SK-N-SH treated with all-trans-retinoic acid at 6 μM for 48 hours (cell line): ENCODE measurements at regions not wholly inside any gene's neighbourhood (a gene's known extent, or its start where the extent isn't known, plus 50 kb on each side); places are given as distances from the start of the nearest gene placed in this dataset.

Experiments used
- CREB5 ChIP-seq: fragments of 250-450 bp; sonication (Bioruptor Pico); IDR thresholded peaks from 2 replicates; pipeline ENCODE4 v1.5.1; 2020; ENCODE audit warnings: low read depth, mild to moderate bottlenecking, moderate library complexity
- CSDC2 ChIP-seq: fragments of 250-450 bp; sonication (Bioruptor Pico); IDR thresholded peaks from 2 replicates; pipeline ENCODE4 v1.5.0; 2020; ENCODE audit warnings: mild to moderate bottlenecking, moderate library complexity
- ESRRG ChIP-seq: fragments of 250-450 bp; sonication (Bioruptor Pico); IDR thresholded peaks from 2 replicates; pipeline ENCODE4 v1.6.1; 2021; ENCODE audit warnings: mild to moderate bottlenecking
- GLIS3 ChIP-seq: fragments of 250-450 bp; sonication (Bioruptor Pico); IDR thresholded peaks from 2 replicates; pipeline ENCODE4 v1.5.0; 2020; ENCODE audit warnings: mild to moderate bottlenecking, moderate library complexity
- ISL1 ChIP-seq: fragments of 250-450 bp; sonication (Bioruptor Pico); IDR thresholded peaks from 2 replicates; pipeline ENCODE4 v2.1.2; 2022; ENCODE audit warnings: mild to moderate bottlenecking, moderate library complexity
- PATZ1 ChIP-seq: fragments of 250-450 bp; sonication (Bioruptor Pico); IDR thresholded peaks from 2 replicates; pipeline ENCODE4 v1.8.0; 2020; ENCODE audit warnings: mild to moderate bottlenecking, moderate library complexity, borderline replicate concordance
- RARB ChIP-seq: fragments of 250-450 bp; sonication (Bioruptor Pico); IDR thresholded peaks from 2 replicates; pipeline ENCODE4 v1.8.0; 2021; ENCODE audit warnings: mild to moderate bottlenecking, moderate library complexity
- SNAI2 ChIP-seq: fragments of 250-450 bp; sonication (Bioruptor Pico); IDR thresholded peaks from 2 replicates; pipeline ENCODE4 v1.5.0; 2020; ENCODE audit warnings: mild to moderate bottlenecking, moderate library complexity
- TSHZ2 ChIP-seq: fragments of 250-450 bp; sonication (Bioruptor Pico); IDR thresholded peaks from 2 replicates; pipeline ENCODE4 v1.5.0; 2020; ENCODE audit warnings: mild to moderate bottlenecking, moderate library complexity
- ZFP3 ChIP-seq: fragments of 250-450 bp; sonication (Bioruptor Pico); IDR thresholded peaks from 2 replicates; pipeline ENCODE4 v1.5.0; 2020; ENCODE audit warnings: mild to moderate bottlenecking, moderate library complexity
- ZFP30 ChIP-seq: fragments of 450-650 bp; formaldehyde crosslinking; IDR thresholded peaks from 2 replicates; pipeline ENCODE4 v1.5.0; 2022; ENCODE audit warnings: mild to moderate bottlenecking, moderate library complexity
- ZNF565 ChIP-seq: fragments of 450-650 bp; formaldehyde crosslinking; conservative IDR thresholded peaks from 2 replicates; pipeline ENCODE4 v1.5.0; 2020; ENCODE audit warnings: low read depth, mild to moderate bottlenecking, moderate library complexity
- ZNF70 ChIP-seq: fragments of 450-650 bp; formaldehyde crosslinking; IDR thresholded peaks from 2 replicates; pipeline ENCODE4 v1.5.0; 2020; ENCODE audit warnings: mild to moderate bottlenecking, moderate library complexity
- ZNF8 ChIP-seq: fragments of 450-650 bp; formaldehyde crosslinking; IDR thresholded peaks from 2 replicates; pipeline ENCODE4 v1.5.0; 2020; ENCODE audit warnings: mild to moderate bottlenecking, moderate library complexity

GRCh38 chr11:121703201-121703600 is 250.4 kb upstream of the SORL1-AS1 start:
- TF ChIP-seq RARB (CRISPR knock-in tag) (no peak), ZNF70 (CRISPR knock-in tag) (no peak), ZFP3 (CRISPR knock-in tag) (no peak), ZNF8 (CRISPR knock-in tag) (no peak), ZFP30 (CRISPR knock-in tag) (no peak), GLIS3 (CRISPR knock-in tag) (no peak), CSDC2 (CRISPR knock-in tag) (no peak), ISL1 (no peak), ZNF565 (CRISPR knock-in tag) (no peak), CREB5 (CRISPR knock-in tag) (no peak), PATZ1 (CRISPR knock-in tag) (no peak), SNAI2 (CRISPR knock-in tag) (no peak), ESRRG (no peak), TSHZ2 (CRISPR knock-in tag) (no peak)
